Activated CD4-positive, alpha-beta T cell treated with anti-CD3 and anti-CD28 coated beads for 48 hours (primary cell): ENCODE measurements at regions not wholly inside any gene's neighbourhood (a gene's known extent, or its start where the extent isn't known, plus 50 kb on each side); places are given as distances from the start of the nearest gene placed in this dataset.

ENCODE experiments used
- DNase-seq: peaks from one replicate; pipeline ENCODE4 v3.0.0-alpha.2; 2020

- no peak for DNase-seq
These were observed 247.9 kb downstream of the PTEN start for GRCh38 chr10:88111294-88111693.

- no peak for DNase-seq
These were observed 249.8 kb downstream of the PTEN start for GRCh38 chr10:88113232-88113631.

- no peak for DNase-seq
These were observed 250.3 kb downstream of the PTEN start for GRCh38 chr10:88113657-88114272.

- DNase-seq = peak; percentile 35
These were observed 250.9 kb downstream of the PTEN start for GRCh38 chr10:88114368-88114767.

GRCh38 chr10:88115407-88115806 is 252.0 kb downstream of the PTEN start:
- DNase-seq = no peak

- DNase-seq = no peak
These were observed 252.5 kb downstream of the PTEN start for GRCh38 chr10:88115968-88116367.

- no peak for DNase-seq
These were observed 253.1 kb downstream of the PTEN start for GRCh38 chr10:88116481-88116880.

GRCh38 chr10:88116971-88117626 is 253.7 kb downstream of the PTEN start:
- DNase-seq = peak; percentile 76

GRCh38 chr10:88117869-88118632 is 254.6 kb downstream of the PTEN start:
- peak; percentile 34 for DNase-seq

- DNase-seq = no peak
These were observed 255.3 kb downstream of the PTEN start for GRCh38 chr10:88118729-88119128.

GRCh38 chr10:88119160-88119559 is 255.7 kb downstream of the PTEN start:
- no peak for DNase-seq

- no peak for DNase-seq
These were observed 256.6 kb downstream of the PTEN start for GRCh38 chr10:88120075-88120474.

- no peak for DNase-seq
These were observed 257.3 kb downstream of the PTEN start for GRCh38 chr10:88120599-88121333.

- DNase-seq = no peak
These were observed 257.9 kb downstream of the PTEN start for GRCh38 chr10:88121361-88121760.

GRCh38 chr10:88122145-88122544 is 258.7 kb downstream of the PTEN start:
- DNase-seq = no peak

- DNase-seq = no peak
These were observed 259.2 kb downstream of the PTEN start for GRCh38 chr10:88122576-88122975.

GRCh38 chr10:88125766-88126165 is 262.3 kb downstream of the PTEN start:
- no peak for DNase-seq

- DNase-seq = no peak
These were observed 263.3 kb downstream of the PTEN start for GRCh38 chr10:88126699-88127098.

- DNase-seq = no peak
These were observed 263.8 kb downstream of the PTEN start for GRCh38 chr10:88127269-88127668.

- no peak for DNase-seq
These were observed 264.3 kb downstream of the PTEN start for GRCh38 chr10:88127766-88128165.

- DNase-seq = no peak
These were observed 265.6 kb downstream of the PTEN start for GRCh38 chr10:88129013-88129412.

- no peak for DNase-seq
These were observed 267.5 kb downstream of the PTEN start for GRCh38 chr10:88130912-88131311.

- no peak for DNase-seq
These were observed 268.2 kb downstream of the PTEN start for GRCh38 chr10:88131511-88132139.
